CD4-positive, alpha-beta T cell treated with Interleukin-21 for 1 hour (primary cell): ENCODE measurements at regions not wholly inside any gene's neighbourhood (a gene's known extent, or its start where the extent isn't known, plus 50 kb on each side); places are given as distances from the start of the nearest gene placed in this dataset.
"Not testable (repeated sequence)": the region's sequence is repeated elsewhere in the genome, so short reads cannot be mapped to it uniquely, and the experiment has no call there.

ENCODE experiments used
- DNase-seq: peaks from one replicate; pipeline ENCODE4 v3.0.0-alpha.2; 2020

DNA sequence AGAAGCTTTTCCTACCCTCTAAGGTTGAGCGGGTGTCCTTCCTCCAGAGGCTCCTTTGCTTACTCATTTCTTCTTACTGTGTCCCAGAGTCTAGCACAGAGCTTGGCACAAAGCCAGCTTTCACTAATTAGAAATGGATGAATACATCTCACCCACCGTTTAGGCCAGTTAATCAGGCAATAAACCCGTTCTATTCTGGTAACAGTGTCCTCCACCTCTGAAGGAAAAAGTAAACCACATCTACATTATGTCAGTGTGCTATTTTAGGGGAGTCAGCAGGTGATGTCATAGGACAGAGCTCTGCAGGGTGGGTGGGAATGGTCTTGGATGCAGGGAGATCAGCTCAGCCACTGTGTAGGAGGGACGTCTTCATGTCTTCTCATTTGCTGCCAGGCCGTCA, 109.2 kb downstream of the OSTF1 start:
- no peak for DNase-seq

DNA sequence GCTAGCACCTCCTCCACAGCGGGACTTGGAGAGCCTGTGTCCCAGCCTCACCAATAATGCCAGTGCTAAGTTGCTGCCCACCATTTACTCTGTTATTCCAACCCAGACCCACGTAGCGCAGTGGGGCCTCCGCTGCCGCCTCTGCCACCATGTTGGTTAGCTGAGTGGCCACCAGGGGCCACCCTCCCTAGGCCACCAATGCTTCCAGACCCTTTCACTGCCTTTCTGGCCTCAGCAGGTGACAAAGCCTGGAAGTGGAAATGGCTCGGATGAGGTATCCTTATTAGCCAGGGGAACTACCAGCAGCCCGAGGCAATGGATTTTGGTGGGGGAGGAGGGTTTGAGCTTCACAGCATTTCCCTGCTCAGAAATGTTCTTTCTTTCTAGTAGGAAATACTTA, 110.1 kb downstream of the OSTF1 start:
- DNase-seq = no peak

GRCh38 chr9:75200892-75201470, 112.7 kb downstream of the OSTF1 start:
- peak; percentile 61 for DNase-seq

GRCh38 chr9:75201480-75202209, 113.3 kb downstream of the OSTF1 start:
- DNase-seq = no peak

- not testable (repeated sequence) for DNase-seq
Observed at GRCh38 chr9:75207997-75208396, 119.7 kb downstream of the OSTF1 start.

DNA sequence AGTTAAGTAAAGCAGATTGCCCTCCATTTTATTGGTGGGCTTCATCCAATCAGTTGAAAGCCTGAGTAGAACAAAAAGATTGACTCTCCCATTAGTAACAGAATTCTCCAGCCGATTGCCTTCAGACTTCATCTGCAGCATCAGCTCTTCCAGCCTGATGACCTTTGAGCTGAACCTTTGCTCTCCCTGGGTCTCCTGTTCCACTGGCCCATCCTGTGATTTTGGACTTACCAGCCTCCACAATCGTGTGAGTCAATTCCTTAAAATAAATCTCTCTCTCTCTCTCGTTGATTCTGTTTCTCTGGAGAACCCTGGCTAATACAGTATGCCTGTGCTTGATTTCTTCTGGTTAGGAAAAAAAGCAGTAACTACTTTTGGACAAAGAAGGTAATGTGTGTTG, 121.9 kb downstream of the OSTF1 start:
- DNase-seq = no peak

GRCh38 chr9:75213765-75214164, 125.5 kb downstream of the OSTF1 start:
- no peak for DNase-seq

DNA sequence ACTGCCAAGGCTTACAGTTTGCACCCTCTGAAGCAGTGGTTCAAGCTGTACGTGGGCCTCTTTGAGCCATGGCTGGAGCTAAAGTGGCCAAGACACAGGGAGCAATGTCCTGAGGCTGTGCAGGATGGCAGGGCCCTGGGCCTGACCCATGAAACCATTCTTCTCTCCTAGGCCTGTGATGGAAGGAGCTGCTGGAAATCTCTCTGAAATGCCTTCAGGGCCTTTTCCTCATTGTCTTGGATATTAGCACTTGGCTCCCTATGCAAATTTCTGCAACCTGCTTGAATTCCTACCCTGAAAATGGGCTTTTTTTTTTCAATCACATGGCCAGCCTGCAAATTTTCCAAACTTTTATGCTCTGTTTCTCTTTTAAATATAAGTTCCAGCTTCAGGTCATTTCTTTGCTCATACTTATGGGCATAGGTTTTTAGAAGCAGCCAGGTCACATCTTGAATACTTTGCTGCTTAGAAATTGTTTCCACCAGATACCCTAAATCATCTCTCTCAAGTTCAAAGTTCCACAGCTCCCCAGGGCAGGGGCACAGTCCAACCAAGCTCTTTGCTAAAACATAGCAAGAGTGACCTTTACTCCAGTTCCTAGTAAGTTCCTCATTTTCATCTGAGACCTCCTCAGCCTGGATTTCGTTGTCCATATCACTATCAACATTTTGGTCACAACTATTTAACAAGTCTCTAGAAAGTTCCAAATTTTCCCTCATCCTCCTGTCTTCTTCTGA, 138.3 kb downstream of the OSTF1 start:
- no peak for DNase-seq

DNA sequence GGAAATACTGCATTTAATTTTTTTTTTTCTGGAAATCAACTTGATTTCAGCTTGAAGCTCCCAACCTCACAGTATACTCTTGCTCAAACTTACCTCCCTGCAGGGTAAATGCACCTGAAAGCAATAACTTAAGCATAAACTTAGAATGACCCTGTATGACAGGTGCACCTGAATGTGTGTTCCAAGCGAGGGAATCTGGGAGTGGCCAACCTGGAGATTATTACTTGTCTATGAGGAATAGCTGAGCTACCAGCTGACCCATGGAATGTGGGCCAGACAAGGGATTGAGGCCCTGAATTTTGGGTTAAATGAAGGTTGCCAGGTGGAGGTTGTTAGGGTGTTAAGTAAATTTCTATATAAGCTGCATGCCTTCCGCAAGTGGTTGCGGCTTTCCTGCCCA, 140.6 kb downstream of the OSTF1 start:
- no peak for DNase-seq

DNA sequence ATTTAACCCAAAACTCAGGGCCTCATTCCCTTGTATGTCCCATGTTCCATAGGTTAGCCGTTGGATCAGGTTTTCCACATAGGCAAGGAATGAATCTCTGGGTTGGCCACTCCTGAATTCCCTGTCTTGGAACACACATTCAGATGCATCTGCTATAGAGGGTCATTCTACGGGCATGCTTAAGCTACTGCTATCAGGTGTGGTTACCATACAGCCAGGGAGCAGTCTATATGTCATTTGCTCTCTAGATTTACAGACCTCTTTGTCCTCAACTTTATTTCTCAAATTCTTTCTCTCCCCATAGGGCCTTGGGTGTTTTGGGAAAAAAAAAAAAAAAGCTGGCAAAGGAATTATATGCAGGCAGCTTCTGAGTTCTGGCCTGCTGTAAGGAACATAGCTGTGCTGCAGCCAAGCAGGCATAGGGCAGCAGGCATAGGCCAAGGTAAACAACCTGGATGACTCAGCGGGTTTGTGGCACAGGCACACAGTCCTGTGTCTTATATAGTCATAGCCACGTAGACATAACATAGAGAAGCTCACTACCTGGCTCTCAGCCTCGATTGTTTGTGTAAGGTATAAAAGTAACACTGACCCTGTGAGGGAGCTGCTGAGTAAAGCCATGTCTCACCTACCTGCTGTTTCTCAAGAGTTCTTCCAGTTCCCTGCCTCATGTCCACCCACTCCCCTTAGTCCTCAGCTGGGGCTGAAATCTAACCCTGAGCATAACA, 141.5 kb downstream of the OSTF1 start:
- DNase-seq = no peak

DNA sequence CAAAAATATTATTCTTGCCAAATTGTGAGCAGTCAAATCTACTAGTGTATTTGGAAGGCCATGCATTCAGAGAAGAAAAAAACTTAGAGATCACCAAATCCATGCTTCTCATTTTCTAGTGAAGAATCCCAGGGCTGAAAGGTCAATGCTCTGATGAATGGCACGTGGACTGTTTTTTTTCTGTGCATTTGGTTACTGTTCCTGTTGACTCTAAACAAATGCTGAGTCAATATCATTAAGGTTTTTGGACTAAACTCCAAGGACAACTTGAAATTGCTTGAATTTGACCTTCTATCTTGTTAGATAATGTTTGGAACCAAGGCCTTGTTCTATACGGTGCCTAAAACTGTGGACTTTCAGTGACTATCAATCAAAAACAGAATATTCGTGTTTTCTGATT, 142.2 kb downstream of the OSTF1 start:
- DNase-seq = no peak

GRCh38 chr9:75231167-75231566, 142.9 kb downstream of the OSTF1 start:
- no peak for DNase-seq

DNA sequence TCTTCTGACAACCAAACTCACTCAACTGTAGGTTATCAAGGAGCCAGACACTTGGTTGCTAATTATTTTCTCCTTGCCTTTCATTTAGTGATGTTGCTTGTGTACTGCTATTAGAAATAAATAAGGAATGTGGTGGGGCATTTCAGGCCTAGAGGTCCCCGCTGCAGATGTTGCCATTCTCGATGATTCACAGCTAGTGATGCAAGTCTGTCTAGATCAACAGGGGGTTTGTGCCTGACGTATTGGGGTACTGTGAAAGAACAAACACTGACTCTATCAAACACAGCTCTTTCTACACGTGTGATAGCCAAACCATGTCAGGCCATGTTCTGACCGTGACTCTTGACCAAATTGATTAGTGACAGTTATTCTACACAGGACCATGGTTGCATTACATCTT, 144.7 kb downstream of the OSTF1 start:
- no peak for DNase-seq

DNA sequence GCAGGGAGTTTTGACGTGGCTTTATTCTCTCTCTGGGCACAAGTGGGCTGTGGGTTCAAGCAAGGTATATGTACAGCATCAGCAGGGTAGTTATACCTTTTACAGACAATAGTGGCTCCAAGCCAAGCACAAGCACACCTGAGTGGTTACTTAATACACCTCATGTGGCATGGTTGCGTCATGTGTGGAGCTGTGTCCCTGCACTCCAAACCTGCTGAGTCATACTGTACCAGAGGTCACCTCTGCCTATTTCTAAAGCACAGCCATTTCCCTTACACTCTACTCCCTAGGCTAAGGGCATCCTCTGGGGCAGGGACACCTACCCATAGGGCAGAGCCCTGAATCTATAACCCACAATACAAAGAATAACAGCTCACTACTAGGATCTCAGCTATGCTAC, 147.3 kb downstream of the OSTF1 start:
- DNase-seq = no peak

DNA sequence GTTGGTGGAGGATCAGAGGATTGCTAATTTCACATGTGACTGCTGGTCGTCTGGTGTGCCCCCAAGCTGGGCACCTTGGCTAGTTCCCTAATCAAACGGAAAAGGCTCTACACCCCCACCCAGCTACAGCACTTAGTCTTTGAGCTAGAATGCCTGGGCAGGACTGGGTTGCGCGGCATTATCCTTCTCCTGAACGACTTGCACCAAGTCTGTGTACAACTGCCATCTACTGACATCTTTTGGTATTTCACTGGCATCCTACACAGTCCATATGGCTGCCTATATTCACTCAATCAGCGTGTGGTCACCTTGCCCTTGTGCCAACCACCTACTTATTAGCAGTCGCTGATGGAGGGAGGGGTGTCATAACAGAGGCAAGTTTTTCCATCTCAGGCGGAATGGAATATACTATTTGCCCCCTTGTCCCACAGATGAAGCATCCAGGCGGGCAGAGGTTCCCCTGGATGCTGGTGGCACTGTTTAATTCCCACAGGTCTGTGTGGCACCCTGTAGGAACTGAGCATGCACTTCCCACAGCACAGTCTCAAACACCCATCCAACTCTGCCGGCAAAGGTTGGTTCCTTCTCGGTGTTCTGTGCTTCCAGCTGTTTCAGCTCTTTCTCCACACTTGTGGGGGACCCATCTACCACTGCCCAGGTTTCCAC, 150.1 kb downstream of the OSTF1 start:
- peak; percentile 66 for DNase-seq

DNA sequence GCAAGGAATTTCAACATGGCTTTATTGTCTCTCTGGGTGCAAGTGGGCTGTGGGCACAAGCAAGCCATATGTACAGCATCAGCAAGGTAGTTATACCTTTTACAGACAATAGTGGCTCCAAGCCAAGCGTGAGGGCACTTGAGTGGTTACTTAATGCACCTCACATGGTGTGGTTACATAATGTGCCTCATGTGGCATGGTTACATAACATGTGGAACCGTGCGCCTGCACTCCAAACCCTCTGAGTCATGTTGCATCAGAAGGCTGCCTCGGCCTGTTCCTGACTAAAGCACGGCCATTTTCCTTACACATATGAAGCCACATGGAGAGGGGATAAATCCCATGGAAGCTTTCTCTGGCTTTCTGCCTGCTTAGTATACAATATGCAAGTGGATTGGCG, 150.9 kb downstream of the OSTF1 start:
- DNase-seq = no peak

DNA sequence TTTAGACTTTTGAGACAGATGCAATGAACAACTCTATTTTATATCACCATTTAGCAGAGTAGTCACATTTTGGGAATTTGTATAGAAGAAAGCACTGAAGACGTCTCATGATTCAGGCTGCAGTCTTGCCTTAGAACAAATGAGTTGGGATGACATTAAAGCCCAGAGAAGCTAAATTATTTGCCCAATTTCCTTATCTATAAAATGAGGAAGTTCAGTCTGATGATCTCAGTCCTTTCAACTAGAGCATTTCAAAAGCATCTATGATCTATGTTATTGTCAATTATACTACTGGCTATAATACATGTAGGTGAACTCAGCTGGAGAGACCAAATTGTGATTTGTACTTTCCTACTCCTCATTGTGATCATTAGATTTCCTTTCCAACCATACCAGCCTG, 154.1 kb downstream of the OSTF1 start:
- DNase-seq = no peak

GRCh38 chr9:75246949-75247348, 158.6 kb downstream of the OSTF1 start:
- DNase-seq = no peak

- DNase-seq = peak; percentile 53
Observed at GRCh38 chr9:75265525-75265972, 177.2 kb downstream of the OSTF1 start.

DNA sequence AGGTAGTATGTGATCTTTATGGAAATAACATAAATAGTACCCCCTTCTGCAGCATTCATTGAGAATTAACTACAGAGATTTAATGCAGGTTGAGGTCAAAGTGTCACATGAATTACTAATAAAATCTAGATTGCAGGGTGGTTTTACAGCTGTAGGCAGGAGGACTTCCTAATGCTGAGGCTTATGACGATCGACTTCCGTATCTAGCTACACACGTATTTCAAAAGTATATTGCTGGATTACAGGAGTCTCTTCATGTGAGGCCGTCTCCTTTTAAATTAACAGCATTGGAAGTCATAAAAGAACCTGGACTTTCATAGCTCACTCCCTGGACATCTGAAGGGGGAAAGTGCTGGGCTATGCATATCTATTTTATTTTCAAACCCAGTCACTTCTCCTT, 180.9 kb downstream of the OSTF1 start:
- DNase-seq = no peak

DNA sequence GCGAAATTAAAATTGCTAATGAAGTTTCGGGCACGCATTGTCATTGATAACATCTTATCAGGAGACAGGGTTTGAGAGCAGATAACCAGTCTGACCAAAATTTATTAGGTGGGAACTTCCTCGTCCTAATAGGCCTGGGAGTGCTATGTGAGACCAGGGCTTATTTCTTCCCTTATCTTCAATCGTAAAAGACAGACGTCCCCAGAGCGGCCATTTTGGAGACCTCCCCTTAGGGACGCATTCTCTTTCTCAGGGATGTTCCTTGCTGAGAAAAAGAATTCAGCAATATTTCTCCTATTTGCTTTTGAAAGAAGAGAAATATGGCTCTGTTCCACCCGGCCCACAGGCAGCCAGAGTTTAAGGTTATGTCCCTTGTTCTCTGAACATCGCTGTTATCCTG, 184.7 kb downstream of the OSTF1 start:
- DNase-seq = not testable (repeated sequence)

DNA sequence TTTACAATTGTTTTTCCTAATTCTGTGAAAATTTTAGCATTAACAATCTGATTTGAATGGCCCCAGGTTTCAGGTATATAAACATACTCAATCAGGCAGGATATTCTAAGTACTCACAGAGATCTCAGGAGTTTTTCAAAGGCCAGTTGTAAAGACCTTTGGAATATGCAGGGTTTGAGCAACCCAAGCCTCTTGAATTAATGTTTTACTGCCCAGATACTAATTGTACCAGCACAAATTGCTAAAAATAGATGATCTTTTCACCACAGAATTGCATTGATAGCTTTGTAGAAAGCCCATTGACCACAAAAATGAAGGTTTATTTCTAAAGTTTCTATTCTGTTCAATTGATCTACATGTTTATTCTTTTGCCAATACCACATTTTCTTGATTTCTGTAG, 186.5 kb downstream of the OSTF1 start:
- DNase-seq = no peak

- no peak for DNase-seq
Observed at GRCh38 chr9:75282047-75282446, 193.7 kb downstream of the OSTF1 start.
